Femur (tissue), 1 donor: ENCODE measurements at regions not wholly inside any gene's neighbourhood (a gene's known extent, or its start where the extent isn't known, plus 50 kb on each side); places are given as distances from the start of the nearest gene placed in this dataset.

ENCODE experiments used
- DNase-seq: peaks from one replicate; pipeline ENCODE4 v3.0.0-alpha.2; 2017

DNA sequence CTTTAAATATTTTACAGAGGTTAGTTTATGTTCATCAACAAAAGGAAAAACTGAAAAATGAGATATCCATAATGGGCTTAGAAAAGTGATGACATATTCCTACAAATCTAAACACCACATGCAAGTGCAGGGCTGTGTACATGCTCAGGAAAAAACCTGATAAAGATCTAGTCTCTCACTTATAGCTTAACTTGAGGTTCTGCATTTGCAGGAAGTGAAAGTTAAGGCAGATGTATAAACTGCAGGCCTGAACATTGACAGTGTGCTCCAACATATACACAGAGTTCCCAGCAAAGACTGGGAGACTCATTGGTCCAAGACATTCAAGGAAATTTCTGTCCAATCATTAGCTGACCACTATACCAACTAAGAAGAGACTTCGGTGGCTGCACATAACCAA is 63.8 kb upstream of the RET start:
- no peak for DNase-seq

DNA sequence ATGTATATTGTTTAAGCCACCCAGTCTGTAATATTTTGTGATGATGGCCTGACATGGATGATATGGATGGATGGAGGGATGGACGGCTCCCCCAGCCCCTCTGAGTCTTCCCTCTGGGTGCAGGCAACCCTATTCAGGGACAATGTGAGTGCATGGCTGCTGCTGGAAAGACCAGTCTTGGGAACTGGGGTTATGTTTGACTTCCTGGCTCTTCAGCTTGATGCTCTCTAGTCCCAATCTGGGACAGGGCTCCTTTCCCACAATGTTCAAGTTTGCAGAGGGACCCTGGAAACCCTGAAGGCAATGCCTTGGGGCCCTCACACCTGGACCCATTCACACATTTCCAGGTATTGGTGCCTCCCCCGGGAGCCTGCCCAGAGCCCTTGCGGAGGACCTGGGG is 52.3 kb upstream of the RET start:
- DNase-seq = no peak

DNA sequence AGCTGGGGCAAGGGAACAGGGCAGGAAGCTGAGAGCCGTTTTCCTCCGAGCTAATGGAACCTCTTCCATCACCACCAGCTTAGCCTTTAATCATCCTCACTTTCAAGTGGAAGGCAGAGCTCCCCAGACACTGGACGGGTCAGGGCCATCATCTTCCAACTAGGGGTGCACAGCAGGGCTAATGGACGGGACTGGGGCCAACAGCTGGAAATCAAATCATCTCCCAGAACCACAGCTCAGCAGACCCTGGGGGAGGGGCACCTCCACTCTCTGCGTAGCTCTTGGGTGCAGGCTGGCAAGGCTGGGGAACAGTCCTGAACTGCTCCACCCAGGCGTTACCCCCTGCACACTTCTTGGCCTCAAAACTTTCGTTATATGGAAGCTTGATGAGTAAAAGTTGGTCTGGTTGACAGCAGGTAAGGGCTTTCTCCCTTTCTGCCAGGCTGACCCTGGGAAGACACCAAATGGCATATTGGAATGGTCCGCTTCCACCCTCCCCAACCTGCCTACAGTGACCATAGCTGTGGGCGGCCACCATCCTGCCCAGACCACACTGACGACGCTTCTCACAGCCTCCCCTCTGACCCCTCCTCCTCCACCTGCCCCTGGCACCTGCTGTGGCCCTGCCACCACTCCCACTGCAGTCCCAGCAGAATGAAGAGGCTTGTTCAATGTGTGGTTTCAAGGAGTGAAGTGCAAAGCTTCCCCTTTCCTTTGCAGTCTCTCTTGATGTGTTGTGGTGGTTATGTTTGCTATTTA is 51.7 kb upstream of the RET start:
- DNase-seq = no peak

DNA sequence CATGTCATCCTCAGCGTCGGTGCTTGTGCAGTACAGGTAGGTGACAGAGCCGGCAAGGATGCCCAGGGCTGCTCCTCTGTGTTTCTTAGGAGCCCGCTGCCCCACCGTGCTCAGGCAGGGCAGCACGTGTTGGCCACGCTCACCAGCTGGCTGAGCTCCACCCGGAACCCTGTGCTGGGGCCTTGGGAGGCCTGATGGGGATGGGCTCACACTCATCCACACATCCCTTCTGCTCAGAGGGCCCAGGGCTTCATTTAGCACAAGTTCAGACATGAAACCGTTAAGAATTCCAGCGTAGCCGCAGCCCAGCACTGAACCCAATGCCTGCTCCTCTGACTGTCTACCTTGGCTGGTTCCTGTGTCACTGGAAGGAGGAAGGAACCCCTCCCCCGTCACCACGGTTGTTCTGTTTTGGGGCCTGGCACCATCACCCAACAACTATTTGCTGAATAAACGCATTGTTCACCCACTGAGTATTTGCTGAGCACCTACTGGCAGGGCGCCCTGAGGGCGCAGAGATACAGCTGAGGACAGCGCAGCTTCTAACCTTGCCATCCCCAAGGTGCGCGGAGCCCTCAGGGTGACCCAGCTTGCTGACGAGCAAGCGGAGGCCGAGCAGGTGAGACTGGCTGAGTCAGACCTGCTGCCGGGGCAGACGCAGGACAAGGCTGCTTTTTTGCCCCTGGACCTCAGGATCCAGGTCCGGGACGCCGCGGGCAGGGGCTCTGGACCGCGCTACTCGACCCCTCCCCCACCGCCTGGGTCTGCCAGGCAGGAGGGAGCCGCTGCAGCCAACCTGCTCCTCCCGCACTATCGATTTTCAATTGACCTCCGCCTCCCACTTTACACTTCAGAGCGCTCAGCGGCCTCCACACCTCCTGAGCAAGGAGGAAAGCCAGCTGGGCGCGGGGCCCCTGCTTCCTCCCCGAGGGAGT is 50.6 kb upstream of the RET start:
- no peak for DNase-seq
